Skeletal muscle tissue (tissue), 3 donors: ENCODE measurements at regions not wholly inside any gene's neighbourhood (a gene's known extent, or its start where the extent isn't known, plus 50 kb on each side); places are given as distances from the start of the nearest gene placed in this dataset.
"Not testable (repeated sequence)": the region's sequence is repeated elsewhere in the genome, so short reads cannot be mapped to it uniquely, and the experiment has no call there.

Experiments
- H3K27ac ChIP-seq: one replicate; pipeline ENCODE4 v1.7.0; 2013; ENCODE audit warnings: mild to moderate bottlenecking, low read depth, low read length, inconsistent platforms
- H3K27me3 ChIP-seq, 3 donors: one replicate each; pipeline ENCODE4 v1.7.0; 2013; ENCODE audit warnings: low read length in 3 of 3; ENCODE audit not compliant: control insufficient read depth in 3 of 3, insufficient read depth in 3 of 3
- H3K36me3 ChIP-seq, 3 donors: one replicate each; pipeline ENCODE4 v1.7.0; 2013; ENCODE audit warnings: low read length in 3 of 3; ENCODE audit not compliant: control insufficient read depth in 3 of 3, insufficient read depth in 3 of 3
- H3K4me1 ChIP-seq, 3 donors: one replicate each; pipeline ENCODE4 v1.7.0; 2013; ENCODE audit warnings: low read length in 3 of 3, mild to moderate bottlenecking in 3 of 3; ENCODE audit not compliant: control insufficient read depth in 3 of 3, insufficient read depth in 3 of 3
- H3K4me3 ChIP-seq, 3 donors: one replicate each; pipeline ENCODE4 v1.7.0; 2013; ENCODE audit warnings: low read length in 3 of 3
- H3K9ac ChIP-seq, 3 donors: one replicate each; pipeline ENCODE4 v1.7.0; 2013; ENCODE audit warnings: low read length in 3 of 3, mild to moderate bottlenecking in 3 of 3, moderate library complexity in 2 of 3, low read depth in 1 of 3
- H3K9me3 ChIP-seq, 3 donors: one replicate each; pipeline ENCODE4 v1.7.0; 2013; ENCODE audit warnings: low read length in 3 of 3; ENCODE audit not compliant: control insufficient read depth in 3 of 3
- donor health status: Osteomylitis.

DNA sequence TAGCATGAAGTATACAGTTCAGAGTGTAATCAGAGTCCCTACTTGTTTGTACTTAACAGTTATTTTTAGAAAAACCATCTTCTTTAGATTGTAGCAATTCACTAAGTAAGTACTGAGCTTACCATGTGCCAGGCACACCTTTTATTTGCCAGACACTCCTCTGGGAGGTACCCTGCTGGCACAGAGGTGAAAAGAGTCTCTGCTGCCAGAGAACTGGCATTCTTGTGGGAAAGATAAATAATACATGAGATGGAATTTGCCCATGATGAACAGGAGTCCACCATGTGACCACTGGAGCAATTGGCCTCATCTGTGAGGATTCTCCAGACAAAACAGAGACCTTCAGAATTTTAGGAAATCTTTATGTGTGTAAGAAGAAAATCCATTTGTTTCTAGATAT, 199.3 kb upstream of the SLC16A7 start:
- H3K9ac ChIP-seq, result no peak overlapping the region
- no peaks in the 10 kb centered on the region for H3K36me3 ChIP-seq
- H3K4me1 ChIP-seq, result no peaks in the 10 kb centered on the region
- no peaks in the 10 kb centered on the region for H3K9me3 ChIP-seq
- no peak overlapping the region for H3K27ac ChIP-seq
- no peak overlapping the region for H3K4me3 ChIP-seq
- H3K27me3 ChIP-seq, result no peaks in the 10 kb centered on the region

DNA sequence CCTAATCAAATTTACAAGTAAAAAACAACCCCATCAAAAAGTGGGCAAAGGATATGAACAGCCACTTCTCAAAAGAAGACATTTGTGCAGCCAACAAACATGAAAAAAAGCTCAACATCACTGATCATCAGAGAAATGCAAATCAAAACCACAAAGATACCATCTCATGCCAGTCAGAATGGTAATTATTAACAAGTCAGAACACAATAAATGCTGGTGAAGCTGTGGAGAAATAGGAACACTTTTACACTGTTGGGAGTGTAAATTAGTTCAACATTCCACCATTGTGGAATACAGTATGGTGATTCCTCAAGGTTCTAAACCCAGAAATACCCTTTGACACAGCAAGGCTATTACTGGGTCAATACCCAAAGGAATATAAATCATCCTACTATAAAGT, 200.5 kb upstream of the SLC16A7 start:
- not testable (repeated sequence) for H3K4me3 ChIP-seq, H3K36me3 ChIP-seq, H3K4me1 ChIP-seq, H3K9me3 ChIP-seq, H3K27ac ChIP-seq, H3K27me3 ChIP-seq, H3K9ac ChIP-seq

DNA sequence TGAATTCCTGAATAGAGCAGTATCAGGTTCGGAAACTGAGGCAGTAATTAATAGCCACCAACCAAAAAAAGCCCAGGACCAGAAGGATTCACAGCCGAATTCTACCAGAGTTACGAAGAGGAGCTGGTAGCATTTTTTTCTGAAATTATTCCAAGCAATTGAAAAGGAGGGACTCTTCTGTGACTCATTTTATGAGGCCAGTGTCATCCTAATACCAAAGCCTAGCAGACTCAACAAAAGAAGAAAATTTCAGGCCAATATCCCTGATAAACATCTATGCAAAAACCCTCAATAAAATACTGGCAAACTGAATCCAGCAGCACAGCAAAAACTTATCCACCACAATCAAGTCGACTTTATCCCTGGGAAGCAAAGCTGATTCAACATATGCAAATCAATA, 202.3 kb upstream of the SLC16A7 start:
- Histone ChIP-seq H3K9me3 (no peaks in the 10 kb centered on the region), H3K36me3 (no peaks in the 10 kb centered on the region), H3K9ac (no peak overlapping the region), H3K4me1 (no peaks in the 10 kb centered on the region), H3K4me3 (no peak overlapping the region), H3K27ac (no peak overlapping the region), H3K27me3 (no peaks in the 10 kb centered on the region)

DNA sequence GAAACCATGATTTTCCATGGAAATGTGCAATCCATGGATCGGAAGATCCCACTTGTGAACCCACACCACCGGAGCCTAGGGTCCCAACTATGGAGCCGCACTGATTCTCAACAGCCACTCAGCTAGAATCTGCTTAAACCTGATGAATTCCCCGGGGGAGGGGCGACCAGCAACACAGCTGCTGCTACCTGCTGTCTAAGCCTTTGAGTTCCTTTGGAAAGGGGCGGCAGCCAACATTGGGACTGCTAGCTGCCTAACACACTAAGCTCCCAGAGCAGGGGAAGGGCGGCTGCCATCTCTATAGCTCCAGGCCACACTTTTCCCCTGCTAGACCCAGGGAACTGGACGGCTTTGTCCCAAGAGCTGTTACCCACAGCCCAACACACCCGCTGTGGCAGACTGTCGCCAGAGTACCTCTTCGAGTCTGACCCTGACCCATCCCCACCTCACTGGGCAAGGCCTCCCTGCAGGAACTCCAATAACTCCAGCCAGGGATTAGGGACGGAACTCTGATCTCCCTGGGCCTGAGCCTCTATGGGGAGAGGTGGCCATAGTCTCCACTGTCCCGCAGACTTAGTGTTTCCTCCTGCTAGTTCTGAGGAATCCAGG, 205.8 kb upstream of the SLC16A7 start:
- Histone ChIP-seq H3K36me3 (no peaks in the 10 kb centered on the region), H3K27me3 (no peaks in the 10 kb centered on the region), H3K9me3 (no peaks in the 10 kb centered on the region), H3K4me3 (no peak overlapping the region), H3K27ac (no peak overlapping the region), H3K9ac (no peak overlapping the region), H3K4me1 (no peaks in the 10 kb centered on the region)

DNA sequence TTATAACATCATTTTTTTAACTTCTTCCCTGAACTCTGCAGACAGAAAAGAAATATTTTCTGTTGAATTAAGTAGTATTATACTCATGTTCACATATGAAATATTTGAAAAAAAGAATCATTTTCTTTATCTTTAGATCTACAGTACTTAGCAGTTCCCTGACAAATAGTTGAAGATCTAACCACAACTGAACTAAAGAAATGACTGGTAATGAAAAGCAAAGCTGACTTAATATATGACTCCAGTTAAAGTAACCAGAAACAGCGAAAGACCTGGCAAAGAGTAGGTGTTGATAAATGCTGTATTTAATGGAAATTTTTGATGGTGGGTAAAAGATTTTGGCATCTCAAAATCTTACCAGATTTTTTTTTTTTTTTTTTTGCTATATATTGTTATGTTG, 207.1 kb upstream of the SLC16A7 start:
- no peaks in the 10 kb centered on the region for H3K4me1 ChIP-seq
- no peak overlapping the region for H3K27ac ChIP-seq
- H3K9me3 ChIP-seq, result no peaks in the 10 kb centered on the region
- H3K4me3 ChIP-seq, result no peak overlapping the region
- H3K27me3 ChIP-seq, result no peaks in the 10 kb centered on the region
- no peak overlapping the region for H3K9ac ChIP-seq
- no peaks in the 10 kb centered on the region for H3K36me3 ChIP-seq

DNA sequence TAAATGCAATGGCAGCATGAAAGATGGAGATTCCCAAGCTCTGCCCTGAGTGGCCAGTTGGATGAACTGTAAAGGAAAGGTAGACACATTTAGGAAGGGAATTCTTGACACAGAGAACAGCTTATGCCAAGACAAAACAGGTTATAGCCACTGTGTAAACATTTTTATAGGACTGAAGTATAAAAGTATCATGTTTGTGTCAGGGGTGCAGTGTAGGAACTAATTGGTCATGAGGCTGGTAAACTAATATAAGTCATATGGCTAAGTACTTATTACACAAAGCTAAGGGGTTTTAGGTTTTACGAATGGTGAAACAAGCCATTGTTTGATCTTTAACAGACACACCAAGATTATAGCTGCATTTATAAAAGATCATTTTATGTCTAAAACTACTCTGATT, 207.7 kb upstream of the SLC16A7 start:
- no peak overlapping the region for H3K9ac ChIP-seq
- H3K9me3 ChIP-seq, result no peaks in the 10 kb centered on the region
- H3K27me3 ChIP-seq, result no peaks in the 10 kb centered on the region
- no peaks in the 10 kb centered on the region for H3K4me1 ChIP-seq
- no peak overlapping the region for H3K4me3 ChIP-seq
- H3K36me3 ChIP-seq, result no peaks in the 10 kb centered on the region
- H3K27ac ChIP-seq, result no peak overlapping the region

DNA sequence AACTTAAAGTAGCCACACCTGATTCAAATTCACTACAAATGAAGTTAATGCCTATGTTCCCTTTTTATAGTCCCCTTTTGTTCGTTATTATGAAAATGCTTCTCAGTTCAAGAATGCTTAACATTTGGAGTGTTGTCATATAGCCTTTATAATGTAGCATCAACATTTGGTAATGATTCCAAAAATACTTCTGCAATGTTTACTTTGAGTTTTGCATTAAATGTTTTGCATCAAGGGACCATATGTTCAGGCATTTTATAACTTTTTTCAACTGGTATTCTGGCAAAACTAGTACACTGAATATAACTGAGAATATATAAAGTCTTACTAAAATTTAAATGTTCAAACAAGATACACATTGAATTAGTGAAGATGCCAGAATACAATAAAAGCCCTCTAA, 209.6 kb upstream of the SLC16A7 start:
- H3K4me3 ChIP-seq, result no peak overlapping the region
- no peak overlapping the region for H3K27ac ChIP-seq
- no peaks in the 10 kb centered on the region for H3K4me1 ChIP-seq
- H3K9ac ChIP-seq, result no peak overlapping the region
- no peaks in the 10 kb centered on the region for H3K36me3 ChIP-seq
- H3K9me3 ChIP-seq, result no peaks in the 10 kb centered on the region
- no peaks in the 10 kb centered on the region for H3K27me3 ChIP-seq

DNA sequence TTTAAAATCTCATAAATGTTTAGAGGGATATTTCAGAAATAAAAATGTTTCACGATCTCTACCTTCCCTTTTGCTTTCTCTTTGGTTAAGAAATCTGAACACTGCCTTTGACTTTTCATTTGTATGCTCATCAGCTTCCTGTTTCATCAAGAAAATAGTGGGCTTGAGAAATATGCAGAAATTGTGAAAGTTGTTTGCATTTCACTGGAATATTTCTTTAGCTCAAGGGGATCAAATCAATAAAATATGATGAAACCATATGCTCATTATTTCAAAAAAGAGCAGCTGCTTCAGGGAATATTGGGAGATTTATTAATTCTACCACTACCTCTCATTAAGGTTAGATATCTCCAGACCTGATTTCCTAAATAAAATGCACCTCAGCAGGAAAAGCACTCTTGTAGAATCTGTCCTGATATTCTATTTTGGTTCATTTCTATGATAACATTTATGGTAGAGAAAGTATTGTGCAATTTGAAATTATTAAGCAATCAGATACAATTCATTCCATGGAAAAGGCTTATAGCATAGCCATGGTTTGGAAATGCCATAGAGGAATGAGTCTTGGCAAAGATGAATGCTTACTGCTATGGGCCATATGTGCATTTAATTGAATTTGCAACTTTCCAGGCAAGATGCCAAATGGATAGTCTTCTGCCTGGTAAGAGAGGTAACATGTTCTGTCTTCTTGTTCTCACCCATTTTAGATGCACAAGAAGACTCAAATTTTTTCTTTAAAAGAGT, 212.6 kb upstream of the SLC16A7 start:
- H3K9ac ChIP-seq, result no peak overlapping the region
- H3K4me3 ChIP-seq, result no peak overlapping the region
- H3K36me3 ChIP-seq, result no peaks in the 10 kb centered on the region
- no peaks in the 10 kb centered on the region for H3K27me3 ChIP-seq
- no peaks in the 10 kb centered on the region for H3K4me1 ChIP-seq
- H3K27ac ChIP-seq, result no peak overlapping the region
- H3K9me3 ChIP-seq, result no peaks in the 10 kb centered on the region

DNA sequence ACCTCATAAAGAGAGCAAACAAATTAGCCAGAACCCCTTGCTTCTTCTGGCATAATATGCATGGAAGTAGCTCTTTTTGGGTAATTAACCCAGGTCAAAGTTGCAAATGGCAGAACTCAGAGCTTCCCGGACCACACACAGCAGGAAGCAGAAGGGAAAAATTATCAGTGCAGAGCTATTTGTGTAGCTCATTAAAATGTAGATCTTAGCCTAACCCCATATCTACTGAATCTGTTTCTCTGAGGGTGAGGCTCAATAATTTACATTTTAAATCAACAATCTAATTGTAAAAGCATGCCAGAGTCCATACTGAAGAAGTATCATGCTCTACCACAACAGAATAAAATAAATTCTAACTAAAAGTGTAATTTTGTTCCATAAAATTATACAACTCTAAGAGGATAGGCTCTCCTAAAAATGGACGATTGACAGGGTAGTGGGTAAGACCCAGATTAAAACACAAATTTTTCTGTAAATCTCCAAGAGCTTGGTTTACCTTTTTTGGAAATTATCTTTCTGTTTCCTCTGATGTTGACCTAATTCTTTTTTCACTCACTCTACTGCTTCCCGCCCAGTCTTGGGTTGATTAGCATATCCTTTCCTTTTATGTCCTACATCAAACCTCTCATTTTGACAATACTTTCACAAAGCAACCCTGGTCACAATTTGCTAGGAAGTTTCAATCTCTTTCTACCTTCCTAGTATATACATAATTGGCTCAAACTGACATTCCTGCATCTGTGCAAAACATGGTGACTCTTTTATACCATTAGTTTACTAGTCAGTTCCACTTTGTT, 213.3 kb upstream of the SLC16A7 start:
- Histone ChIP-seq H3K4me3 (no peak overlapping the region), H3K36me3 (no peaks in the 10 kb centered on the region), H3K9ac (no peak overlapping the region), H3K4me1 (no peaks in the 10 kb centered on the region), H3K27ac (no peak overlapping the region), H3K9me3 (no peaks in the 10 kb centered on the region), H3K27me3 (no peaks in the 10 kb centered on the region)

DNA sequence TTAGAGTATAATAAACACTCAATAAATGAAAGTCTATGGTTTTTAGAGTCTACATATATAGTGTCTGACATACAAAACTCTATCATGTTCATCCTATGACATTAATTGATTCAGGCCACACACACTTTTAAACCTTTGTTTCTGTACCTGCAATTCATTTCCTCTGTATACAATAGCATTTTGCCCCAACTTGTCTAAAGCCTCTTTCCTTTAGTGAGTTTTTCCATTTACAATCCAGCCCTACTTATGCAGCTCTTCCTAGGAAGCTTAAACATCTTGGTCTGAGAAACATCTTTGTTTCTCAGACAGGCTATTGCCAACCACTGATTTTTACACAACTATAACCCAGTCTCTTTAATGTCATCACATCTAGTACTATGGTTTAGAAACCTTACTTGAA, 214.7 kb upstream of the SLC16A7 start:
- Histone ChIP-seq H3K36me3 (no peaks in the 10 kb centered on the region), H3K27me3 (no peaks in the 10 kb centered on the region), H3K27ac (no peak overlapping the region), H3K9me3 (no peaks in the 10 kb centered on the region), H3K4me3 (no peak overlapping the region), H3K9ac (no peak overlapping the region), H3K4me1 (no peaks in the 10 kb centered on the region)
